ENCODE measurements at regions not wholly inside any gene's neighbourhood (a gene's known extent, or its start where the extent isn't known, plus 50 kb on each side); places are given as distances from the start of the nearest gene placed in this dataset.

- TF ChIP-seq CTCF (IDR thresholded peaks at IDR 0.05), result no peak
- TF ChIP-seq POLR2A (IDR thresholded peaks at IDR 0.05), result no peak
Observed at GRCh38 chr20:41888434-41888833, 270.3 kb upstream of the CHD6 start.

All from uterus (tissue), 2 donors.